WI38 (cell line): ENCODE measurements at regions not wholly inside any gene's neighbourhood (a gene's known extent, or its start where the extent isn't known, plus 50 kb on each side); places are given as distances from the start of the nearest gene placed in this dataset.

Source experiments
- H3K4me3 ChIP-seq: 2 replicates; pipeline ENCODE4 v1.5.1; 2011; ENCODE audit warnings: low read depth, mild to moderate bottlenecking, control low read depth, low read length
- CTCF ChIP-seq: IDR thresholded peaks from 2 replicates; pipeline ENCODE4 v1.5.1; 2012; ENCODE audit warnings: low read depth, mild to moderate bottlenecking, control low read depth, low read length

- no peak overlapping the region for H3K4me3 ChIP-seq
- TF ChIP-seq CTCF, result no peak
Observed at GRCh38 chr18:41600693-41601391, 354.2 kb upstream of the PIK3C3 start.

- H3K4me3 ChIP-seq, result no peak overlapping the region
- TF ChIP-seq CTCF, result no peak
Observed at GRCh38 chr18:41599466-41599865, 355.6 kb upstream of the PIK3C3 start.

- no peak for TF ChIP-seq CTCF
Observed at GRCh38 chr18:41594582-41594981, 360.5 kb upstream of the PIK3C3 start.

GRCh38 chr18:41593171-41593675 is 361.8 kb upstream of the PIK3C3 start:
- no peak overlapping the region for H3K4me3 ChIP-seq
- TF ChIP-seq CTCF, result no peak

More at GRCh38 chr18:41594582-41594981, 360.5 kb upstream of the PIK3C3 start:
- no peak overlapping the region for H3K4me3 ChIP-seq

GRCh38 chr18:41587976-41588375 is 367.1 kb upstream of the PIK3C3 start:
- TF ChIP-seq CTCF, result no peak
- no peak overlapping the region for H3K4me3 ChIP-seq

GRCh38 chr18:41585512-41585911 is 369.5 kb upstream of the PIK3C3 start:
- no peak for TF ChIP-seq CTCF
- no peak overlapping the region for H3K4me3 ChIP-seq

GRCh38 chr18:41579185-41579584 is 375.8 kb upstream of the PIK3C3 start:
- no peak for TF ChIP-seq CTCF
- H3K4me3 ChIP-seq, result no peak overlapping the region
